ENCODE measurements at regions not wholly inside any gene's neighbourhood (a gene's known extent, or its start where the extent isn't known, plus 50 kb on each side); places are given as distances from the start of the nearest gene placed in this dataset.

DNA sequence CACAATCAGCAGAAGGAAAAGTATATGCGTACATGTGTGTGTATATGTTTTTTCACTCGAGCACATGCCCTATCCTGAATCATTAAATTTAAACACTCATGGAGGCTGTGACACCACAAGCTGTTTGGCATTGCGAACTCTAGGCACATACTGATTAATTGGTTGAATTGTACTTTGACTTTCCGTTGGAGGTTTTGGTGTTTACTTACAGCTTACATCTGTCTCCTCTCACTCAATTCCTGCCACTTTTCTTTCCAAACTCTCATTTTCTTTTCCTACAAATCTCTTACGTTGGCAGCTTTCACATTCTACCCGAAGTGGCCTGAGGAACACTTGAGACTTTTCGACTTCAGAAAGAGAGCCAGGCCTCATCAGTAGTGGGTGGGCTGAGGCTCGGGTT lies 434.1 kb upstream of the SEMA6D start:
- no peak overlapping the region for H3K27ac ChIP-seq (ENCODE audit: low read depth, low read length, poor library complexity, severe bottlenecking)
- TF ChIP-seq CTCF (IDR thresholded peaks at IDR 0.05; ENCODE audit: low read length) (no peak), EZH2 (IDR thresholded peaks at IDR 0.05; ENCODE audit: borderline replicate concordance, low read length) (no peak)
- H3F3A ChIP-seq (ENCODE audit: insufficient read depth, low read length): no peaks in the 10 kb centered on the region
- H3K4me1 ChIP-seq (ENCODE audit: insufficient read depth, low read length, severe bottlenecking): no peaks in the 10 kb centered on the region
- no peak overlapping the region for H3K9ac ChIP-seq (ENCODE audit: low read length)
- H3K9me2 ChIP-seq (ENCODE audit: low read depth, low read length): no peaks in the 10 kb centered on the region
- no peak overlapping the region for H3K4me3 ChIP-seq (ENCODE audit: low read depth, low read length, poor library complexity, severe bottlenecking)
- H3K4me2 ChIP-seq (ENCODE audit: low read length): no peak overlapping the region
- H2AFZ ChIP-seq (ENCODE audit: low read length): no peak overlapping the region
- H4K20me1 ChIP-seq (ENCODE audit: insufficient read depth, low read length): no peaks in the 10 kb centered on the region
- H3K36me3 ChIP-seq (ENCODE audit: insufficient read depth, low read length): no peaks in the 10 kb centered on the region
- H3K27me3 ChIP-seq (ENCODE audit: insufficient read depth, low read length): no peaks in the 10 kb centered on the region
- H3K9me3 ChIP-seq (ENCODE audit: low read length): no peaks in the 10 kb centered on the region
- H3K79me2 ChIP-seq (ENCODE audit: insufficient read depth, low read length): no peaks in the 10 kb centered on the region

DNA sequence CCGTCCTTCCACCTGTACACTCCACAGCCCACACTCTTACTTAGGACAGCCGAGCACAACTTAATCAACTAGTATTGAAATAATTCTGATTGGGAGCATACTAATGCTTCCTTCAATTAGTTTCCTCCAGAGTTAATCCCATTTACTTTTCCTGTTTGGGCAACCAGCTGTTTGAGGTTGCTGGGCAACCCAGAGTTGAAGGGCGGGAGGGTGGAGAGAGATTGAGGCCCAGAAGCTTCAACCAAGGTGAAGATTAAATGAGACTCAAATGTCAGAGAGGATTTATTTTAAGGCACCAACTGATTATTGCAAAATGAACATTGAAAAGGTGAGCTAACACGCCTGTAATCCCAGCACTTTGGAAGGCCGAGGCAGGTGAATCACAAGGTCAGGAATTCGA lies 428.5 kb upstream of the SEMA6D start:
- no peaks in the 10 kb centered on the region for H3K4me1 ChIP-seq (ENCODE audit: insufficient read depth, low read length, severe bottlenecking)
- H3K9me3 ChIP-seq (ENCODE audit: low read length): no peaks in the 10 kb centered on the region
- TF ChIP-seq CTCF (IDR thresholded peaks at IDR 0.05; ENCODE audit: low read length): no peak
- TF ChIP-seq EZH2 (IDR thresholded peaks at IDR 0.05; ENCODE audit: borderline replicate concordance, low read length): no peak

GRCh38 chr15:47289656-47290055 lies 427.6 kb upstream of the SEMA6D start:
- Histone ChIP-seq H3K4me2 (ENCODE audit: low read length) (no peak overlapping the region), H3K9me3 (ENCODE audit: low read length) (no peaks in the 10 kb centered on the region), H3K9ac (ENCODE audit: low read length) (no peak overlapping the region), H3F3A (ENCODE audit: insufficient read depth, low read length) (no peaks in the 10 kb centered on the region), H3K27me3 (ENCODE audit: insufficient read depth, low read length) (no peaks in the 10 kb centered on the region), H3K27ac (ENCODE audit: low read depth, low read length, poor library complexity, severe bottlenecking) (no peak overlapping the region), H3K9me2 (ENCODE audit: low read depth, low read length) (no peaks in the 10 kb centered on the region), H2AFZ (ENCODE audit: low read length) (no peak overlapping the region), H3K4me3 (ENCODE audit: low read depth, low read length, poor library complexity, severe bottlenecking) (no peak overlapping the region), H3K79me2 (ENCODE audit: insufficient read depth, low read length) (no peaks in the 10 kb centered on the region), H3K4me1 (ENCODE audit: insufficient read depth, low read length, severe bottlenecking) (no peaks in the 10 kb centered on the region), H4K20me1 (ENCODE audit: insufficient read depth, low read length) (no peaks in the 10 kb centered on the region), H3K36me3 (ENCODE audit: insufficient read depth, low read length) (no peaks in the 10 kb centered on the region)
- no peak for TF ChIP-seq EZH2 (IDR thresholded peaks at IDR 0.05; ENCODE audit: borderline replicate concordance, low read length)

More for the DNA sequence above, 428.5 kb upstream of the SEMA6D start:
- H3K79me2 ChIP-seq (ENCODE audit: insufficient read depth, low read length): no peaks in the 10 kb centered on the region
- H3K9ac ChIP-seq (ENCODE audit: low read length): no peak overlapping the region
- no peaks in the 10 kb centered on the region for H4K20me1 ChIP-seq (ENCODE audit: insufficient read depth, low read length)
- no peak overlapping the region for H3K4me3 ChIP-seq (ENCODE audit: low read depth, low read length, poor library complexity, severe bottlenecking)
- H3K27me3 ChIP-seq (ENCODE audit: insufficient read depth, low read length): no peaks in the 10 kb centered on the region
- no peaks in the 10 kb centered on the region for H3K36me3 ChIP-seq (ENCODE audit: insufficient read depth, low read length)
- no peak overlapping the region for H3K27ac ChIP-seq (ENCODE audit: low read depth, low read length, poor library complexity, severe bottlenecking)
- H2AFZ ChIP-seq (ENCODE audit: low read length): no peak overlapping the region
- no peaks in the 10 kb centered on the region for H3F3A ChIP-seq (ENCODE audit: insufficient read depth, low read length)
- H3K9me2 ChIP-seq (ENCODE audit: low read depth, low read length): no peaks in the 10 kb centered on the region
- H3K4me2 ChIP-seq (ENCODE audit: low read length): no peak overlapping the region

- Histone ChIP-seq H2AFZ (ENCODE audit: low read length) (no peak overlapping the region), H4K20me1 (ENCODE audit: insufficient read depth, low read length) (no peaks in the 10 kb centered on the region), H3K36me3 (ENCODE audit: insufficient read depth, low read length) (no peaks in the 10 kb centered on the region), H3F3A (ENCODE audit: insufficient read depth, low read length) (no peaks in the 10 kb centered on the region), H3K4me2 (ENCODE audit: low read length) (no peak overlapping the region), H3K27ac (ENCODE audit: low read depth, low read length, poor library complexity, severe bottlenecking) (no peak overlapping the region), H3K9ac (ENCODE audit: low read length) (no peak overlapping the region), H3K4me3 (ENCODE audit: low read depth, low read length, poor library complexity, severe bottlenecking) (no peak overlapping the region), H3K27me3 (ENCODE audit: insufficient read depth, low read length) (no peaks in the 10 kb centered on the region), H3K9me3 (ENCODE audit: low read length) (no peaks in the 10 kb centered on the region), H3K4me1 (ENCODE audit: insufficient read depth, low read length, severe bottlenecking) (no peaks in the 10 kb centered on the region), H3K79me2 (ENCODE audit: insufficient read depth, low read length) (no peaks in the 10 kb centered on the region), H3K9me2 (ENCODE audit: low read depth, low read length) (no peaks in the 10 kb centered on the region)
- TF ChIP-seq CTCF (IDR thresholded peaks at IDR 0.05; ENCODE audit: low read length): no peak
- TF ChIP-seq EZH2 (IDR thresholded peaks at IDR 0.05; ENCODE audit: borderline replicate concordance, low read length): no peak
Measured at GRCh38 chr15:47291767-47292166, 425.5 kb upstream of the SEMA6D start.
